HG03108 (cell line): ENCODE measurements at regions not wholly inside any gene's neighbourhood (a gene's known extent, or its start where the extent isn't known, plus 50 kb on each side); places are given as distances from the start of the nearest gene placed in this dataset.
"Not testable (repeated sequence)": the region's sequence is repeated elsewhere in the genome, so short reads cannot be mapped to it uniquely, and the experiment has no call there.

Experiments used
- ATAC-seq: cut with Tn5 transposase; IDR thresholded peaks from one replicate; pipeline ENCODE4 v1.9.1; 2021; ENCODE audit warnings: moderate library complexity; ENCODE audit not compliant: unreplicated experiment

GRCh38 chr12:131353376-131353775 is 357.5 kb upstream of the SFSWAP start:
- no peak for ATAC-seq

- ATAC-seq, result no peak
These were observed 357.1 kb upstream of the SFSWAP start for GRCh38 chr12:131353826-131354225.

GRCh38 chr12:131355361-131356245 is 355.3 kb upstream of the SFSWAP start:
- no peak for ATAC-seq

GRCh38 chr12:131356485-131357184 is 354.3 kb upstream of the SFSWAP start:
- no peak for ATAC-seq

- no peak for ATAC-seq
These were observed 353.6 kb upstream of the SFSWAP start for GRCh38 chr12:131357185-131357747.

GRCh38 chr12:131357920-131358319 is 353.0 kb upstream of the SFSWAP start:
- ATAC-seq, result no peak

GRCh38 chr12:131362291-131363211 is 348.3 kb upstream of the SFSWAP start:
- no peak for ATAC-seq

- ATAC-seq, result no peak
These were observed 347.5 kb upstream of the SFSWAP start for GRCh38 chr12:131363393-131363792.

GRCh38 chr12:131363841-131364495 is 346.9 kb upstream of the SFSWAP start:
- no peak for ATAC-seq

GRCh38 chr12:131364903-131365820 is 345.7 kb upstream of the SFSWAP start:
- no peak for ATAC-seq

GRCh38 chr12:131365821-131366260 is 345.0 kb upstream of the SFSWAP start:
- no peak for ATAC-seq

- no peak for ATAC-seq
These were observed 344.5 kb upstream of the SFSWAP start for GRCh38 chr12:131366261-131366871.

GRCh38 chr12:131367067-131367982 is 343.6 kb upstream of the SFSWAP start:
- not testable (repeated sequence) for ATAC-seq

- ATAC-seq, result no peak
These were observed 342.8 kb upstream of the SFSWAP start for GRCh38 chr12:131367983-131368667.

- no peak for ATAC-seq
These were observed 342.2 kb upstream of the SFSWAP start for GRCh38 chr12:131368668-131369071.

- no peak for ATAC-seq
These were observed 341.6 kb upstream of the SFSWAP start for GRCh38 chr12:131369094-131369845.
